WTC11 (cell line): ENCODE measurements at regions not wholly inside any gene's neighbourhood (a gene's known extent, or its start where the extent isn't known, plus 50 kb on each side); places are given as distances from the start of the nearest gene placed in this dataset.

Experiments used
- AR ChIP-seq: fragments of 250-450 bp; sonication (Bioruptor Pico); IDR thresholded peaks from 2 replicates; pipeline ENCODE4 v1.9.0; 2021; ENCODE audit warnings: mild to moderate bottlenecking
- CTCF ChIP-seq: fragments of 200-600 bp; IDR thresholded peaks from 2 replicates; pipeline ENCODE4 v1.8.0; 2022; ENCODE audit warnings: antibody characterized with exemption
- HMGXB4 ChIP-seq: sonication (generic); formaldehyde crosslinking; IDR thresholded peaks from 2 replicates; pipeline ENCODE4 v1.8.1; 2023; ENCODE audit warnings: mild to moderate bottlenecking, moderate library complexity, missing genetic modification reagents
- SOX15 ChIP-seq: fragments of 250-450 bp; sonication (Bioruptor Pico); IDR thresholded peaks from 2 replicates; pipeline ENCODE4 v1.9.0; 2021; ENCODE audit warnings: mild to moderate bottlenecking
- TEAD4 ChIP-seq: sonication (generic); formaldehyde crosslinking; IDR thresholded peaks from 2 replicates; pipeline ENCODE4 v1.8.0; 2022; ENCODE audit warnings: mild to moderate bottlenecking, missing genetic modification reagents

GRCh38 chr5:15026944-15027343, 155.4 kb upstream of the ANKH start:
- TF ChIP-seq TEAD4 (CRISPR knock-in tag), result no peak
- no peak for TF ChIP-seq CTCF
- TF ChIP-seq AR (CRISPR knock-in tag), result no peak
- no peak for TF ChIP-seq SOX15 (CRISPR knock-in tag)
- no peak for TF ChIP-seq HMGXB4 (CRISPR knock-in tag)
